Spleen (tissue), 7 donors: ENCODE measurements at regions not wholly inside any gene's neighbourhood (a gene's known extent, or its start where the extent isn't known, plus 50 kb on each side); places are given as distances from the start of the nearest gene placed in this dataset.

Experiments used
- CTCF ChIP-seq, 11 experiments: fragments of 200-600 bp in 7 of 11; fragments of 450-650 bp in 4 of 11; sonication (generic) in 4 of 11; IDR thresholded peaks in 8 of 11; conservative IDR thresholded peaks in 3 of 11; 1 replicate in 7 of 11; 2 replicates in 4 of 11; pipeline versions ENCODE4 v1.4.0 to v1.8.0; 2016 to 2021; ENCODE audit warnings: antibody characterized with exemption in 11 of 11, inconsistent platforms in 4 of 11, mild to moderate bottlenecking in 1 of 11
- POLR2A ChIP-seq, 3 donors: fragments of 450-650 bp; IDR thresholded peaks; one replicate each; pipeline ENCODE4 v1.5.1; 2017; ENCODE audit warnings: antibody characterized with exemption in 3 of 3, mild to moderate bottlenecking in 1 of 3
- POLR2AphosphoS5 ChIP-seq, 3 donors: sonication (generic); formaldehyde crosslinking; IDR thresholded peaks; one replicate each; pipeline ENCODE4 v1.5.1; 2017; ENCODE audit warnings: antibody characterized with exemption in 3 of 3
- donor health status: DM: no; HTN: no; CAD: no; lungs with moderate emphysema.
- donor health status: DM: no; HTN: no; CAD: no.
- donor health status: DM: no; HTN: no; CAD: no.

GRCh38 chr2:150621526-150622213 is 134.2 kb upstream of the RND3 start:
- TF ChIP-seq POLR2A (IDR thresholded peaks at IDR 0.05) (no peak), CTCF (IDR thresholded peaks at IDR 0.05 in 8 of 11, conservative IDR thresholded peaks at IDR 0.05 in 3 of 11) (no peak), POLR2AphosphoS5 (IDR thresholded peaks at IDR 0.05) (no peak)
